PC-9 (cell line): ENCODE measurements at regions not wholly inside any gene's neighbourhood (a gene's known extent, or its start where the extent isn't known, plus 50 kb on each side); places are given as distances from the start of the nearest gene placed in this dataset.

Experiments used
- BruUV-seq: library from RNA; stranded (reverse); fragments of 400-500 nt; replicated peaks from 2 replicates; lab custom pipeline; 2021; lab: Mats Ljungman, UMichigan
- CTCF ChIA-PET: fragments of 300-600 bp; sonication (Branson Sonifier 250); formaldehyde crosslinking; loops from one replicate; lab custom pipeline; 2022; ENCODE audit warnings: antibody characterized with exemption; lab: Charles Lee
- POLR2A ChIA-PET: fragments of 300-600 bp; sonication (Branson Sonifier 250); formaldehyde crosslinking; loops from one replicate; lab custom pipeline; 2022; ENCODE audit warnings: antibody characterized with exemption; ENCODE audit not compliant: unreplicated experiment; lab: Charles Lee
- DNase-seq, 2 experiments: peaks; one replicate each; pipeline versions ENCODE4 v3.0.0 to v3.0.0-alpha.2; 2015 to 2022; ENCODE audit warnings: mixed read lengths in 1 of 2
- H2AFZ ChIP-seq: fragments of 200-600 bp; sonication (generic); 2 replicates; pipeline ENCODE4 v1.8.1; 2017; ENCODE audit warnings: antibody characterized with exemption
- H3F3A ChIP-seq: fragments of 200-600 bp; sonication (generic); 2 replicates; pipeline ENCODE4 v1.8.1; 2017; ENCODE audit warnings: antibody characterized with exemption, mild to moderate bottlenecking, low read depth; ENCODE audit not compliant: insufficient read depth
- H3K27ac ChIP-seq: fragments of 200-600 bp; sonication (generic); 2 replicates; pipeline ENCODE4 v1.6.1; 2016; ENCODE audit warnings: mixed run types
- H3K27me3 ChIP-seq: fragments of 200-600 bp; sonication (generic); 2 replicates; pipeline ENCODE4 v1.6.1; 2016; ENCODE audit warnings: low read depth, mixed run types; ENCODE audit not compliant: insufficient read depth
- H3K36me3 ChIP-seq: fragments of 200-600 bp; sonication (generic); 2 replicates; pipeline ENCODE4 v1.6.1; 2016; ENCODE audit warnings: low read depth, mixed run types
- H3K4me1 ChIP-seq: fragments of 200-600 bp; sonication (generic); replicated peaks from 2 replicates; pipeline ENCODE4 v1.6.1; 2016; ENCODE audit warnings: mixed run types; ENCODE audit not compliant: insufficient read depth
- H3K4me2 ChIP-seq: fragments of 200-600 bp; sonication (generic); 2 replicates; pipeline ENCODE4 v1.6.1; 2017; ENCODE audit warnings: mixed run types
- H3K4me3 ChIP-seq: fragments of 200-600 bp; sonication (generic); 2 replicates; pipeline ENCODE4 v1.6.1; 2016; ENCODE audit warnings: mixed run types
- H3K79me2 ChIP-seq: fragments of 200-600 bp; sonication (generic); 2 replicates; pipeline ENCODE4 v1.6.1; 2017; ENCODE audit warnings: low read depth, mixed run types
- H3K9me2 ChIP-seq: fragments of 200-600 bp; sonication (generic); 2 replicates; pipeline ENCODE4 v1.8.1; 2017; ENCODE audit warnings: mild to moderate bottlenecking; ENCODE audit not compliant: insufficient read depth
- H3K9me3 ChIP-seq: fragments of 200-600 bp; sonication (generic); 2 replicates; pipeline ENCODE4 v1.8.1; 2016; ENCODE audit warnings: low read depth; ENCODE audit not compliant: insufficient read depth
- H4K20me1 ChIP-seq: fragments of 200-600 bp; sonication (generic); 2 replicates; pipeline ENCODE4 v1.8.1; 2017; ENCODE audit not compliant: insufficient read depth
- EZH2 ChIP-seq: fragments of 200-600 bp; sonication (generic); IDR thresholded peaks from 2 replicates; pipeline ENCODE4 v1.8.0; 2017; ENCODE audit warnings: antibody characterized with exemption, low read depth
- intact Hi-C: fragments of 100-400 bp; cut with micrococcal nuclease; formaldehyde crosslinking; loops from one replicate; pipeline ENCODE4 v1.10.0; 2022; ENCODE audit not compliant: unreplicated experiment
- TF ChIP-seq, protein P1 (sequence below): fragments of 200-600 bp; sonication (generic); conservative IDR thresholded peaks from 2 replicates; pipeline ENCODE4 v1.6.1; 2017; ENCODE audit warnings: mixed run types, antibody characterized with exemption, mild to moderate bottlenecking, moderate library complexity

DNA sequence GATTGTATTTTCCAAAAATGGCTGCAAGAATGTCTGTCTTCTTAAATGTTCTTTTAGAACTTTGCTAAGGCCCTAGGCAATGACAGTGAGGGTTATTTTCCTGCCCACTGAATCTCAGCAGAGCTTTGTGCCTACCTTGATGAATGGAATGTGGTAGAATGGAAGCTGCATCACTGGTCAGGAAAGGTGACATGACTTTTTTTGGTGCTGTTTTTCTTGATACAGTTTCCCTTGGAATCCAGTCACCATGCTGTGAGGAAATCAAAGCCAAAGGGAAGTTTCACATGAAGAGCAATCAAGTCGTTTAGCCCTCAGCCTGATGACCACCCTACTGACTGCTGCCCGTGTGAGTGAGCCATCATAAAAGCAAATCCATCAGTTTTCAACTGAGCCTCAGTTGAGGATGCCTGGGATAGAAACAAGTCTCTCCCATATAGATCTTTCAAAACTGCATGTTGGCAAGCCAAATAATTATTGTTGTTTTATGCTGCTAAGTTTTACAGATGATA lies 886.0 kb upstream of the FBXO33 start:
- Histone ChIP-seq H3K4me2 (no peak overlapping the region), H3K36me3 (no peaks in the 10 kb centered on the region), H3K4me3 (no peak overlapping the region), H3F3A (no peaks in the 10 kb centered on the region), H2AFZ (no peak overlapping the region), H3K9me2 (no peaks in the 10 kb centered on the region), H3K9me3 (no peaks in the 10 kb centered on the region), H3K79me2 (no peaks in the 10 kb centered on the region), H3K27me3 (no peaks in the 10 kb centered on the region), H3K27ac (no peak overlapping the region), H4K20me1 (no peaks in the 10 kb centered on the region), H3K4me1 (no peaks in the 10 kb centered on the region)
- intact Hi-C loops = no loop called here
- TF ChIP-seq, protein P1, sequence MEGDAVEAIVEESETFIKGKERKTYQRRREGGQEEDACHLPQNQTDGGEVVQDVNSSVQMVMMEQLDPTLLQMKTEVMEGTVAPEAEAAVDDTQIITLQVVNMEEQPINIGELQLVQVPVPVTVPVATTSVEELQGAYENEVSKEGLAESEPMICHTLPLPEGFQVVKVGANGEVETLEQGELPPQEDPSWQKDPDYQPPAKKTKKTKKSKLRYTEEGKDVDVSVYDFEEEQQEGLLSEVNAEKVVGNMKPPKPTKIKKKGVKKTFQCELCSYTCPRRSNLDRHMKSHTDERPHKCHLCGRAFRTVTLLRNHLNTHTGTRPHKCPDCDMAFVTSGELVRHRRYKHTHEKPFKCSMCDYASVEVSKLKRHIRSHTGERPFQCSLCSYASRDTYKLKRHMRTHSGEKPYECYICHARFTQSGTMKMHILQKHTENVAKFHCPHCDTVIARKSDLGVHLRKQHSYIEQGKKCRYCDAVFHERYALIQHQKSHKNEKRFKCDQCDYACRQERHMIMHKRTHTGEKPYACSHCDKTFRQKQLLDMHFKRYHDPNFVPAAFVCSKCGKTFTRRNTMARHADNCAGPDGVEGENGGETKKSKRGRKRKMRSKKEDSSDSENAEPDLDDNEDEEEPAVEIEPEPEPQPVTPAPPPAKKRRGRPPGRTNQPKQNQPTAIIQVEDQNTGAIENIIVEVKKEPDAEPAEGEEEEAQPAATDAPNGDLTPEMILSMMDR = no peak
- TF ChIP-seq EZH2 = no peak
- POLR2A ChIA-PET = no interaction called here
- CTCF ChIA-PET = no interaction called here
- BruUV-seq = no TSS peak
- no peak for DNase-seq

DNA sequence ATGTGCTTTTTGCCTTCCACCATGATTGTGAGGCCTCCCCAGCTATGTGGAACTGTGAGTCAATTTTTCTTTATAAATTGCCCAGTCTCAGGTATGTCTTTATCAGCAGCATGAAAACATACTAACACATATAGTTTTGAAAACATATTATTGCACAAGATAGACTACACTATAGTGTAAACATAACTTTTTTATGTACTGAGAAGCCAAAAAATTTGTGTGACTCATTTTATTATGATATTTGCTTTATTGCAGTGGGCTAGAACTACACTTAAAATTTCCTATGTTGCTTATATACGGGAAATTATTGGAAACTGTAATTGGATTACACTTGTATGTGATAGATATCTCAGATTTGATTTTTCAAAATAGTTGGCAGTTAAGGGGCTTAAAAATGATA lies 885.5 kb upstream of the FBXO33 start:
- H3K36me3 ChIP-seq = no peaks in the 10 kb centered on the region
- CTCF ChIA-PET = no interaction called here
- POLR2A ChIA-PET = no interaction called here

DNA sequence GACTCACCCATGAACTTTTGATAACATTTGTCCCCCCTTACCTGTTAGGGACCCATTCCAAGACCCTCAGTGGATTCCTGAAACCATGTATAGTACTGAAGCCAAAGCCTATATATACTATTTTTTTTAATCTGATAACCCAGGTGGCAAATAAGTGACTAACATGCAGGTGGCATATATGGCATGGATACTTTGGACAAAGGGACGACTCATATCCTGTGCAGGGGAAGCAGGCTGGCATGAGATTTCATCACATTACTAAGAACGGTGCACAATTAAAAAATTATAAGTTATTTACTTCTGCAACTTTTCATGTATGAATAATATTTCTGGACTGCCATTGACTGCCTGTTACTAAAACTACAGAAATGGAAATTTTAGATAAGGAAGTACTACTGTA lies 880.1 kb upstream of the FBXO33 start:
- H3K4me1 ChIP-seq = no peaks in the 10 kb centered on the region
- POLR2A ChIA-PET = no interaction called here
- TF ChIP-seq, protein P1 = no peak
- TF ChIP-seq EZH2 = no peak
- intact Hi-C loops = no loop called here
- no peaks in the 10 kb centered on the region for H3F3A ChIP-seq
- BruUV-seq = no TSS peak
- no peaks in the 10 kb centered on the region for H3K27me3 ChIP-seq
- DNase-seq = no peak
- no peaks in the 10 kb centered on the region for H3K9me3 ChIP-seq
- H3K27ac ChIP-seq = no peak overlapping the region
- no peaks in the 10 kb centered on the region for H3K36me3 ChIP-seq
- no peak overlapping the region for H2AFZ ChIP-seq
- no peak overlapping the region for H3K4me2 ChIP-seq
- no peaks in the 10 kb centered on the region for H4K20me1 ChIP-seq
- H3K4me3 ChIP-seq = no peak overlapping the region
- H3K79me2 ChIP-seq = no peaks in the 10 kb centered on the region
- CTCF ChIA-PET = no interaction called here
- H3K9me2 ChIP-seq = no peaks in the 10 kb centered on the region

More for the DNA sequence above, 885.5 kb upstream of the FBXO33 start:
- intact Hi-C loops = no loop called here
- H3K27me3 ChIP-seq = no peaks in the 10 kb centered on the region
- H3K4me3 ChIP-seq = no peak overlapping the region
- H3F3A ChIP-seq = no peaks in the 10 kb centered on the region
- no peaks in the 10 kb centered on the region for H3K79me2 ChIP-seq
- no peak overlapping the region for H3K4me2 ChIP-seq
- BruUV-seq = no TSS peak
- no peaks in the 10 kb centered on the region for H3K4me1 ChIP-seq
- no peak overlapping the region for H2AFZ ChIP-seq
- H3K27ac ChIP-seq = no peak overlapping the region
- no peaks in the 10 kb centered on the region for H3K9me3 ChIP-seq
- H3K9me2 ChIP-seq = no peaks in the 10 kb centered on the region
- TF ChIP-seq EZH2 = no peak
- TF ChIP-seq, protein P1 = no peak
- no peaks in the 10 kb centered on the region for H4K20me1 ChIP-seq
- DNase-seq = no peak
